GM19324 (cell line): ENCODE measurements at regions not wholly inside any gene's neighbourhood (a gene's known extent, or its start where the extent isn't known, plus 50 kb on each side); places are given as distances from the start of the nearest gene placed in this dataset.

Source experiments
- ATAC-seq: cut with Tn5 transposase; IDR thresholded peaks from one replicate; pipeline ENCODE4 v1.9.1; 2021; ENCODE audit warnings: mild to moderate bottlenecking, moderate library complexity; ENCODE audit not compliant: unreplicated experiment, low FRiP score

DNA sequence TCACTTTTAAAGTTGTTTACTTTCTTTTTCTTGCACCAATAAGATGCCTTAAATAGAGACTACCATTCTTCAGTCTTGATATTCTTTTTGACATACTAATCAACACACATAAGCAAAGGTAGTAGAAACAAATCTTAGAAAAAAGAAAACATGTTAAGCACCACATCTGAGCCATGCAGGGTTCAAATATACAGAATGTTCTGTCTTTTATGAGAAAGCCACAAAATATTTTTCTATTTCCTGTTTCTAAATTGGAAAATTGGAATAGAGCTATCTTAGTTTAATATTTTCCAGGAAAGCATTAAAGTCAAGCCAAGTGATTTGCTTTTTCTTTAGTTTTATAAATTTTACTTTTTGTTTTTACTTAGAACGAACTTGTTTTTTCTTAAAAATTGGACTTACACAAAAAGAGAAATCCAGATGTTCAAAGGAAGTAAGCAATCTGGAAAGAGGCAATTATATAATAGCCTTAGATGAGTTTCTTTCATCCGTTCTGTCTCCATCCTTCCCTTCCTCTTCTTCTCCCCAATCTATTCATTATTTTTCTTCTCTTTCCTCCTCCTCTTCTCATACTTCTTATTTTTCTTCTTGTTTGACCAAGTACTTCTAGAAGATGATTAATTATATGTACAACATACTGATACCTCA, 731.7 kb downstream of the SQOR start:
- ATAC-seq = no peak

DNA sequence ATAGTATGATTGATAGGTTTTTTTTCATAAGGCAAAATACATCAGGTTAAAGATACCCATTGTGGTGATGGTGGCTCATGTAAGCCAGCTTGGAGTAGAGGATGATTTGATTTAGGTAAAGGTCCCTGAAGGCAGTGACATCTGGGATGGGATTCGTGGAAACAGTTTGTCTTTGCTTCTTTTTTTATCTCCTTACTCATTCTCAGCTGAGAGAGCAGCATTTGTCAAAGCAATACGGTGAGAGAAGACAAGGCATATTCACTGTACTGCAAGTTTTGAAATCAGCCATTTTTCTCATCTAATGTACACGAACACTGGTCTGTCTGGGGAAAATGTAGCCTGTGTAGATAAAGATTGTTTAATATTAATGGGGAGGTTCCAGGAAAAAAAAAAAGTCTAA, 749.1 kb downstream of the SQOR start:
- no peak for ATAC-seq

DNA sequence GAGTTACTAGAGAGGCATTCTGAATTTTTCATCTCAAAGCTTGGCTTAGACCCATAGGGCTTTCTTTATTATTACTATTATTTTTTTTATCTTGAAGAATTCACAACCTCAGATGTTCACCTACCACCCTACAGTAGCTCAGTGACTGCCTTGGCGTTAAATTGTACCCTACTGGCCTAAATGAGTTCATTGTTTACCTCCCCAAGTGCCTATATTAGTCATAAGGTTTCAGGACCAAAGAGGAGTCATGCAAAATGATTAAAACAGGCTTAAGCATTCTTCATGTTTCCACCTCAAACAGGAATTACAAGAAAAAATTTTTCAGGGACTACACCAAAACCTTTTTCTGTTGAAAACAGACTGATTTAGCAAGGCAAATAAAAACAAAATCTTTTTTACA, 751.5 kb downstream of the SQOR start:
- no peak for ATAC-seq

DNA sequence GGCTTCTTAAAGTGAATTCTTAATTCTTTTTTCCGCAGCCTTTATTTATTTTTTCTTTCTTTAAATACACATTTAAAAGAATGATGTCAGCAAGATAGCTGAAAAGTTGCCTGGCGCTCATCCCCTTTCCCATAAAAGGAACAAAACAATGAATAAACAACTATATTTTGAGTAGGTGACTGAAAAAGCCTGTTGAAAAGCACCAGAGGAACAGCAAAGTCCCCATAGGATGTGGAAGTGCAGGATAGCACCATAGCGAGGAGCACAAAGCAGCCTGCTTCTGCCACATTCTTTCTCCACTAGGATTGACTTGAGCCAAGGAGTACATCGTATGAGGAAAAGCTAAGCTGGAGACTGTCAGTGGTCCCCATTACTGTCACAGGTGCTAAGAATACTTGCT, 754.9 kb downstream of the SQOR start:
- no peak for ATAC-seq

DNA sequence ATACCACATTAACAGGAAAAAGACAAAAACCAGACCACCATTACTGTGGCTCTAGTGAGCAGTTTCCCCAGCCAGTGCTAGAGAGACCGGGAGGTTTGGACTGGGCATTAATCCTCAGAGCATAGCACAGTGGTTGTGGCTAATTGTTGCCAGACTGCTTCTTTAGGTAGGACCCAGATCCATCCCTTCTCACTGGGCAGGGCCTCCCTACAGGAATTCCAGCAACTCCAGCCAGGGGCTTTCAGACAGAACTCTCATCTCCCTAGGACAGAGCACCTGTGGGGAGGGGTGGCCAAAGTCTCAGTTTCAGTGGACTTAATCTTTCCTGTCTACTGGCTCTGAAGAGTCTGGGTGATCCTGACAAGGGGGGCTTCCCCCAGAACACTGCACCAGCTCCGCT, 759.6 kb downstream of the SQOR start:
- no peak for ATAC-seq

DNA sequence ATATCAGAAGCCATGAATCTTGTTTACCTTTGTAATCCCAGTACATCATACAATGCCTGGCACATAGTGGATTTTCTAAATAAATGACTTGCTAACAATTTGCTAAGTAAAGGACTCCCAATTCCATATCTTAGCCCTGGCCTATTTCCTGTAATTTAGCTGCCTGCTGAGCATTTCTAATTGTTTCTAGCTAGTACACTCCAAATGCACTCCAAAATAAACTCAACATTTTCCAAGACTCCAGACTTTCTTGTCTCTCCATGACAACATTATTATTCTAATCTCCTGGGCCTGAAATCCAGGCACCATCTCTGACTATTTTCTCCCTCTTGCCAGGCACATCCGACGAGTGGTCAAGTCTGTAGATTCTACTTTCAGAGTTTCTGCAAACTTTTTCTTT, 773.5 kb downstream of the SQOR start:
- ATAC-seq = no peak

DNA sequence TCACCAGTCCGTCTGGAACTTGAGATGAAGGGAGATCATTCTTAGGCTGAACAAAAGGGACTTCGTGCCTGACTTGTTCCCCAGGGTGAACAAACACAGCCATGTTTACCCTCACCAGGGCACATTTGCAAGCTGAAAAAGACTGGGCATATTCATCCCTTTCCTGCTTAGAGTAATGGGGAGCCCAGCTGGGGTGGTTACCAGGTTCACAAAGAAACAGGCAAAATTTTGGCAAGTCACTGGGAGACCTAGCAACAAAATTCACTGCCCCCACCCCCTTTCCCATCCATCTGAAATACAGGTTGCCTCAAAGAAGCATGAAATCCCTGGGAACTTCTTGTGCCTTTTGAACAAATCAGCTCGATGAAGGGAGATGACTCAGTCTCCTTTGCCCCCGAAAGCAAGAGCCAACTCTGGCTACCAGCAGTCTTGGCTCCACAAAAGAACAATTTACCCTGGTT, 775.0 kb downstream of the SQOR start:
- ATAC-seq = no peak

DNA sequence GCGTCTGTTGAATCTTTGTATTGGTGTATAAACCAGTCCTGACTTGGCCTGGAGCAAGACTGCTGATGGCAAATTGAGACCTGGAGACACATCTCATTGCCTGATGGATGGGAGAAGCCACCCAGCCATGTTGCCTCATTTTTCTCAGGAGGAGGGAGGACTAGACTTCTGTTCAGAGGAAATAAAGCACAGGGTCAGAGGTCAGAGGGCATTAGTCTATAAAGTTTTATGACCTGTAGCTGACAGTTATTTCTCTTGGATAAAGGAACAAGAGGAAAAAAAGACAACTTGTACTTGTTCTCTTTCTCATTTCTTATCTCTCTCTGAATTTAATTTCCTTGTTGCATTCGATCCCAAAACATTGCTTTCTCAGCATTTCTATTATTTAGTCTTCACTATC, 775.9 kb downstream of the SQOR start:
- ATAC-seq = no peak

DNA sequence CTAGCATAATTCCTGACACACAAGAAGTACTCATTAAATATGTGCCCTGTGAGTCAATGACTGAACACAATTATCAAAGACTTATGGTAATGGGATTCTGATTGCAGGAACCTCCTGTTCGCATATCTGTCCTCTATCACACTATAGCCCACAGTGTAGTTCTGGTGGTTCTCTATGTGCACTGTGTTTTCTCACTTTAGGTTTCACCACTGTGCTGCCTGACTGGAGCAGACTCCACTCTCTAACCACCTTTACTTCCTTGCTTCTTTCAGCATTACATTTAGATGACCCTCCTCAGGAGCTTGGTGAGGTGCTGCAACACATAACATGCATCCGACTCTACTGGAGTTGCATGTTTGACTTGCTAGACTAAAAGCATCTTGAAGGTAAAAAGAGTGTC, 777.1 kb downstream of the SQOR start:
- no peak for ATAC-seq

DNA sequence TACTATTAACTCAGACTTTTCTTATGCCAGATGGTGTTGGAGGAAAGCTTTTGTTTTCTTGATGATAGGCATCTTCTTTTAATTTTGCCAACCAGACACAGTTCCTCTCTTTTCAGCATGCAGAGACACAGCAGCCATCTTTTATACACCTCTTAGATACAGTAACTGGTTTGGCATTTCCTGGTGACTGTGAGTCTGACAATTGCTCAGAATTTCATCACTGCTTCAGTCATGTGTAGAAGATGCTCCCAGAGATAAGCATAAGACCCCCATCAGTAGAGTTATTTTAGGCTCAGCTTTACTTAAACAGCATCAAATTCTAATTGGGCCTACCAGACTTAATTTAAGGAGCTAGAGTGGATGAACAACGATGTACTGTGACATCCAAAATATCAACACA, 779.0 kb downstream of the SQOR start:
- ATAC-seq = no peak

DNA sequence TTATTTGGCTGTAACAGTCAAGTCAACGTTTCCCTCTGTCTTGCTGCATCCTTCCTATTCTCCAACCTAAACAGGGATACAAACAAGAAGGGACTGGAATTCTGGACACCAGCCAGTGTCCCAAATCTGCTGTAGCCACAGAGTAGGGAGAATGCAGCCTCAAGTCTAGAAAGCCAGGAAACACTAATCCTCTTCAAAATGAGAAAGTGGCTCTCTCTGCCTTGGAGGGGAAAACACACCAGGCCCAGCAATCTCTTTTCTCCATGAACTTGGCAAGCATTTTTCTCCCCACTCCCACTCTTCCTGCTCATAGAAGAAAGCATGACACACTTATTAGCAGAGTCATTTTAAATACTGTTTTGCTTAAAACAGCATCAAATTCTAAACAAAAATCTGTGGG, 781.7 kb downstream of the SQOR start:
- no peak for ATAC-seq

DNA sequence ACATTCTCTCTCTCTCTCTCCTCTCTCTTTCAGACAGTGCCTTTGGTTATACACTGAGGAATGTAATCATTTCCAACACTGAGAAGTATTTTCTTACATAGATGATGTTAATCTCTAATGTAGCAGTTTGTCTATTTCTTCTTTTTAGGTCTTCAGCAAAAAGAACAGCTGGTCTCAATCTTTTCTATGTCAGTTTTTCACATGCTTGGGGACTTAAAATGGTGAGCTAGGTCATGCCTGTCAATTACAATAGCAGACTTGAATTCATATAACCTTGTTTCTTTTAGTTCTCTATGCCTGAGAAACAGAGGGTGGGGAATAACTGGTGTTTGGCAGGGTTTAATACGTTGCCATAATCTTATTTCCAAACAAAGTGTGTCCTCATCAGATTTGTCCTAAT, 786.2 kb downstream of the SQOR start:
- no peak for ATAC-seq

DNA sequence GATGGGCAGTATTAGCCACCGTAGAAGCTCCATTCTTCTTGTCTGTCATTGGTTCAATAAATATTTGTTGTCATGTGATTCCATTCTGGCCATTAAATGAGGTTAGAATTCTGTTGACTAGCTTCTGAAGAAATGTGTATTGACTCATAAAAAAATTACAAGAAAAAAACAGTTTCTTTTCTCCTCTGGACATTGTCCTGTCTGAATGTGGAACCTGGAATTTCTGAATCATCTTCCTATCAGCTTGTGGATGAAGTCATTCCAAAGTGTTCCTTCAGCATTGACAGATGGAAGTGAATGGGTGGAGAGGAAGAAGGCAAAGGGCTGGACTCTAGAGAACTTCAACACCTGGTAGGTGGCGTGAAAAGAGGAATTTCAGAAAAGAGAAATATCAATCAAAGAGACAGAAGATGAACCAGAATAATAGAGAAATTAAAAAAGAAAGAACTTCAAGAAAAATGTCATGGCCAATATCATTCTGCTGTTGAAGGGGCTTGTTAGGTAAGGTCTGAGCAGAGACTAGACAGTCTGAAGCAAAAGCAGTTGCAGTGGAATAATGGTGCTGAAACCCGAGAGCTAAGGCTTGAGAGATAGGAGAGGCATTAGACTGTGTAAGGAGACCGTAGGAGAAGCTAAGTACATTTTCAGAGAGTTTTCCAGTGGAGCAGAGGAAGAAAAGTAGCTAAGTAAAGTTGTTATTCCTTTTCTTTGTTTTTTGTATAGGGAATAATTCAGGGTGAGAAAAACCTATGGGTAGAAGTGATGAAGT, 806.6 kb downstream of the SQOR start:
- ATAC-seq = no peak

DNA sequence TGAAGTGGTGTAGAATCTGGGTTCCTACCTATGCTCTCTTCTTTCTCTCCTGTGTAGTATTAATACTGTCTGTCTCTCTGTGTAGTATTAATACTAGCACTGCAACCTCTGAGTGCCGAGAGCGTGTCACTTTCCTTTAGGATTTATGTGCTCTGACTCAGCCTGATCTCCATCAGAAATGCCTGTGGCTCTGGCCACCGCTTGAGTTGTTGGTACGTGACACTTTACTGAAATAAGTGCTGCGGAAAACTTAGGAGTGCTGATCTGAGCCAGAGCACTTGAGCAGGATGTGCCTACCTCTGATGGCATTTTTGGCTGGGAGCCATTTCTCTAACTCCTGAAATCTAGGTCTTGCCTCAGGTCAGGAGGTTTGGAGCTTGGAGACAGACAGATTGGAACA, 807.4 kb downstream of the SQOR start:
- no peak for ATAC-seq

DNA sequence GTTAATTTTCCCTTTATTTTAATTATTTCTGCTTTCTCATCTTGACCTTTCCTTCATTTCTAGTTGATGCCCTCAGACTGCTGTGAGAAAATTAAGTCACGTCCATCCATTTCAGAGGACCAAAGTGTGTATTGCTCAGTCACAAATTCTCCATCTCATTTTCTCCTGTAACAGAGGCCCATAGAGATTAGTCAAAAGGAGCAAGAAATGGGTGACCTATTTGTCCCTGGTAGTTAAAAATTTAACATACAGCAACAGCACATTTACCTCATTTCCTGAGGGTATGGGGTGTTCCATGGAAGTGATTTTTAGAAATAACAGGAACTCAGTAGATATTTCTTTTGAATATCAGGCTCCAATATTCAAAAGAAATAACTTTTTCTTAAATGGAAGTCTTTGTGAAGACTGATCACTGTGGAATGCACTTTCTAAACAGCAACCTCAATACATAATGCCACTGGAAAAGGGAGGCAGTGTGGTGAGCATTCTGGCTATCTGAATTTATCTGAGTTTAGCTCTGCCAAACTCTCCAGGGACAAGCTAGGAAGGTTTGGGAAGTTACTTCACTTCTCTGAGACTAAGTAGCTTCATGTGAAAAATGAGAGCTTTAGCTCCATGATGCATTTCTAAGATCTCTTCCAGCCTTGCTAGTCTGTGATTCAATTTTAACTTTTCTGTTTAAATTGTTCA, 808.2 kb downstream of the SQOR start:
- no peak for ATAC-seq

DNA sequence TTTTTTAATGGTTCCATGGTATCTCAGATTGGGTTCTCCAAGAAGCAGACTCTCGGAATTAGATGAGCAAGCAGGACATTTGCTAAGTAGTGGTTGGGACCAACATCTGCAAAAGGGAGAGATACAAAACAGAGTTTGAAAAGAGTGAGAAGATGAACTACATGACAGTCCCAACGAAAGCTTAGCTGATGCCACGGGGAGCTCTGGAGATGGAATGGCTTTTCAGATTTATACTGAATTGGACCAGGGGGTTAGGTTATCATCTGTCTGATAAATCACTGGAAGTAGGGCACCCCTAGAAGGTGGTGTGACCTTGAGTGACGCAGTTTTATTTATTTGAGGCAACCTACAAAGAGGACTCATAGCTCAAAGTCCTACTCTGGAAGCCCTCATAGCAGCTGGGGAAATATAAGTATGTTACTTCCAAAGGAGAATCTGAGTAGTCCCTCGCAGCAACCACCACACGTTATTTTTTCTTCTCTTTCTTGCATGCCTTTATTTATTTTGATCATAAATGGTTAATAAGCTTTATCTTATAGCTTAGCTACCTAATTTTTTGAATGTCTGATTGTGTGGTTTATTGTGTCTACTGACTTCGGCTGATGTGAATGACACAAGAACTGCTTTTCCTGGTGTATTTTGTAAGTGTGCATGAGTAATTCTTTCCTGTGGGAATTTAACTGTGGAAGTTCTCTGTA, 815.4 kb downstream of the SQOR start:
- no peak for ATAC-seq

DNA sequence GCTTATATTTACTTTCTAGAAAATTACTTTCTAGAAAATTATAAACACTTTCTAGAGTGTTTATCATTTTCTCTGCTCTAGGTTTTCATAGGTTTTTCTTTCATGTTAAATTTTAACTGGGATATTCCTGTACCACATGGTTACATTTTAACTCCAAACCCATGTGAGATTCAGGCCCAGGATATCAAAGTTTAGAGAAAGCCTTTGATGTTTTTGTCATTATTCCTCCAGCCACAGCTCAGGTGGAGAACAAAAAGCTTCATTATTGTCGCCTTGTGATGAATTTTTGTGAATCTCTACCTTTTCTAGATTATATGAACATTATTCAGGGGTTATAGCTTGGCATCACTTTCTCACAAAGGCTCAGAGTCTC, 816.0 kb downstream of the SQOR start:
- no peak for ATAC-seq

DNA sequence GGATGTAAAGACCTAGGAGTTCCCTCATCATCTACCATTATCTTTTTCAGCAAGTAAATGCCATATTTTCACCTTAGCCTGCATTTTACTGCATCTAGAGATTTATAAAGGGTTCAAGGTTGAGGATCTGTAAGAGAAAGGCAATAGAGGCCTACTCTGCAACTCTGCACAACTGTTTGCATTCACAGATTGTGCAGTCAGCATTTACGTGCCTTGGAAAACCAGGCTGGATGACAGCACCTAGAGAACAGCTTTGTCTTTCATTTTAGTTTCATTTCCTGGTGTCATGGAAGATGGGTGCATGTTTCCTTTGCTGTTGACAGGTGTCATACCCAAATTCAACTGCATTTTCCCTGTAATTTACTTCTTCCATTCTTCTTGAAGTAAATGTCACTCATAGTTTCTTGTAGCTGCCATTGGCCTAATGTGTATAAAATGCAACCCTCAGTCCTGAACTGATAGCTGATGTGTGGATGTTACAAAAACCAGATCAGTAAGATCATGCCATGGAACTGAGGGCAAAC, 817.5 kb downstream of the SQOR start:
- ATAC-seq = no peak

DNA sequence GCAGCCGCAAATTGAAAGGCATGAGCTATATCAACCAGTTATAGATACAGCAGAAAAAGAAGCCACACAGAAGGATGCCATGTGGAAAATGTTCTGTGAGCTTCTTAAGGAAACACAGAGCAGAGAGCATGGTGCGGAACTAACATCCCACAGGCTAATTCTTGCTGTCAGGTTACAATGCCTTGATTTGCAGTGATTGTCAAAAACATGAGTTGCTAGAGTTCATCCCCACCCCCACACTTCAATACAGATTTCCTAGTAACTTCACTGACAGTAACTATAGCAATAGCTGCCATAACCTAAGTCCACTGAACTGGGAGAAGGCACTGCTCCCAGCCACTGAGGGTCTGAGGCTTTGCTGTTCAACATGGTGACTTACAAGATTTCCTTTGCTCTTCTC, 821.6 kb downstream of the SQOR start:
- no peak for ATAC-seq

DNA sequence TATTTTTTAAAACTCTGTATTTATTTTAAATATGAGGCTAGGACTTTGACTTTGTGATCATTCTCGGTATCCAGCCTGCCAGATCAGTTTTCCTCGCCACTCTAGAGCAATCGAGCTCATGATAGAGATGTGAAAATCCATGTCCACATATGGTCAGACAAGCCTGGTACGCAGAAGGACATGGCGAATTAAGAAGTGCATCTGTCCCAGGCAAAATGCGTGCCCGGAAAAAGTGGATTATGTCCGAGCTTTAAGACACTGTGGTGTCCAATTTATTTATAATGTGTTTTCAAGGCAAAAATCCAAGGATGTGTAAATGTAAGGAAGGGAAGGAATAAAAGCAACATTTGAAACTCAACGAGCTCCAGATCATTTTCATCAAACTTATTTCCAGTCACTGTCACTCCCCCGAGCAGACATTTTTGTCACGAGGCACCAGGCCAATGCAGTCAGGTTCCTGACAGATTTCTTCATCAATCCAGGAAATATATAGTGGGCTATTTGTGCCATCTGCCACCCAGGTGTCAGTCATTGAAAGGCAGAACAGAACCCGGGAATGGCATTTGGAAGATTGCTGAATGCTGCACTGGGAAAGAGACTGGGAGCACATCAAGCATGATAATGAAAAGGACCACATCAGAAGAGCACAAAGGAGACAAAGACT, 825.7 kb downstream of the SQOR start:
- ATAC-seq = no peak
